HEK293 (cell line): ENCODE measurements at regions not wholly inside any gene's neighbourhood (a gene's known extent, or its start where the extent isn't known, plus 50 kb on each side); places are given as distances from the start of the nearest gene placed in this dataset.

Source experiments
- FEZF1 ChIP-seq: fragments of 450-650 bp; formaldehyde crosslinking; IDR thresholded peaks from 2 replicates; pipeline ENCODE4 v1.5.1; 2016; ENCODE audit warnings: missing biosample characterization, missing genetic modification characterization
- GFI1B ChIP-seq: fragments of 450-650 bp; formaldehyde crosslinking; IDR thresholded peaks from 2 replicates; pipeline ENCODE4 v1.5.1; 2016; ENCODE audit warnings: missing biosample characterization, missing genetic modification characterization
- GLI2 ChIP-seq: fragments of 450-650 bp; formaldehyde crosslinking; IDR thresholded peaks from 2 replicates; pipeline ENCODE4; 2017; ENCODE audit warnings: missing biosample characterization, missing genetic modification characterization, low read depth, borderline replicate concordance
- KLF16 ChIP-seq: fragments of 450-650 bp; formaldehyde crosslinking; IDR thresholded peaks from 2 replicates; pipeline ENCODE4 v1.5.1; 2017; ENCODE audit warnings: missing biosample characterization, missing genetic modification characterization
- SP7 ChIP-seq: fragments of 450-650 bp; formaldehyde crosslinking; IDR thresholded peaks from 2 replicates; pipeline ENCODE4 v1.5.1; 2016; ENCODE audit warnings: missing biosample characterization, missing genetic modification characterization
- ZBTB8A ChIP-seq: fragments of 450-650 bp; formaldehyde crosslinking; IDR thresholded peaks from 2 replicates; pipeline ENCODE4 v1.5.1; 2016; ENCODE audit warnings: missing biosample characterization, missing genetic modification characterization
- ZNF114 ChIP-seq: fragments of 450-650 bp; formaldehyde crosslinking; IDR thresholded peaks from 2 replicates; pipeline ENCODE4 v1.5.0; 2017; ENCODE audit warnings: missing biosample characterization, missing genetic modification characterization
- ZNF121 ChIP-seq: fragments of 450-650 bp; formaldehyde crosslinking; IDR thresholded peaks from 2 replicates; pipeline ENCODE4 v1.5.1; 2016; ENCODE audit warnings: missing biosample characterization, missing genetic modification characterization
- ZNF169 ChIP-seq: fragments of 450-650 bp; formaldehyde crosslinking; IDR thresholded peaks from 2 replicates; pipeline ENCODE4 v1.5.1; 2016; ENCODE audit warnings: missing biosample characterization, missing genetic modification characterization
- ZNF23 ChIP-seq: fragments of 450-650 bp; formaldehyde crosslinking; IDR thresholded peaks from 2 replicates; pipeline ENCODE4 v1.5.1; 2016; ENCODE audit warnings: missing biosample characterization, missing genetic modification characterization, borderline replicate concordance
- ZNF239 ChIP-seq: fragments of 450-650 bp; formaldehyde crosslinking; IDR thresholded peaks from 2 replicates; pipeline ENCODE4 v1.5.1; 2016; ENCODE audit warnings: missing biosample characterization, missing genetic modification characterization
- ZNF274 ChIP-seq, 2 experiments: fragments of 200-500 bp in 1 of 2; fragments of 450-650 bp in 1 of 2; sonication (Bioruptor generic) in 1 of 2; formaldehyde crosslinking in 1 of 2; IDR thresholded peaks; 2 replicates each; pipeline versions ENCODE4 v1.5.1 to v1.6.1; 2014 to 2016; ENCODE audit warnings: borderline replicate concordance in 1 of 2, inconsistent platforms in 1 of 2, low read length in 1 of 2, missing biosample characterization in 1 of 2, missing genetic modification characterization in 1 of 2
- ZNF48 ChIP-seq: fragments of 450-650 bp; formaldehyde crosslinking; IDR thresholded peaks from 2 replicates; pipeline ENCODE4 v1.5.1; 2016; ENCODE audit warnings: missing biosample characterization, missing genetic modification characterization
- ZNF510 ChIP-seq: fragments of 450-650 bp; formaldehyde crosslinking; IDR thresholded peaks from 2 replicates; pipeline ENCODE4 v1.5.1; 2018; ENCODE audit warnings: mild to moderate bottlenecking, missing genetic modification characterization, missing biosample characterization; ENCODE audit not compliant: insufficient replicate concordance
- ZNF585B ChIP-seq: fragments of 450-650 bp; formaldehyde crosslinking; IDR thresholded peaks from 2 replicates; pipeline ENCODE4 v1.5.1; 2016; ENCODE audit warnings: missing biosample characterization, missing genetic modification characterization
- ZNF596 ChIP-seq: fragments of 450-650 bp; IDR thresholded peaks from 2 replicates; pipeline ENCODE4 v1.5.0; 2018; ENCODE audit warnings: missing biosample characterization, mild to moderate bottlenecking, missing genetic modification characterization, moderate library complexity
- ZNF629 ChIP-seq: fragments of 450-650 bp; formaldehyde crosslinking; IDR thresholded peaks from 2 replicates; pipeline ENCODE4 v1.5.1; 2017; ENCODE audit warnings: missing biosample characterization, missing genetic modification characterization
- TF ChIP-seq, protein P1 (sequence below): fragments of 450-650 bp; formaldehyde crosslinking; IDR thresholded peaks from 2 replicates; pipeline ENCODE4 v1.5.1; 2016; ENCODE audit warnings: missing biosample characterization, missing genetic modification characterization
- TF ChIP-seq, protein P2 (sequence below): fragments of 450-650 bp; formaldehyde crosslinking; IDR thresholded peaks from 2 replicates; pipeline ENCODE4 v1.5.1; 2016; ENCODE audit warnings: missing biosample characterization, missing genetic modification characterization
- TF ChIP-seq, protein P3 (sequence below): fragments of 450-650 bp; formaldehyde crosslinking; IDR thresholded peaks from 2 replicates; pipeline ENCODE4 v1.5.1; 2016; ENCODE audit warnings: missing biosample characterization, missing genetic modification characterization
- TF ChIP-seq, protein P4 (sequence below): fragments of 450-650 bp; formaldehyde crosslinking; IDR thresholded peaks from 2 replicates; pipeline ENCODE4 v1.5.1; 2016; ENCODE audit warnings: missing biosample characterization, missing genetic modification characterization
- TF ChIP-seq, protein P5 (sequence below): fragments of 450-650 bp; formaldehyde crosslinking; IDR thresholded peaks from 2 replicates; pipeline ENCODE4 v1.5.1; 2017; ENCODE audit warnings: missing biosample characterization, missing genetic modification characterization
- TF ChIP-seq, protein P6 (sequence below): fragments of 450-650 bp; formaldehyde crosslinking; IDR thresholded peaks from 2 replicates; pipeline ENCODE4 v1.5.1; 2016; ENCODE audit warnings: missing biosample characterization, missing genetic modification characterization

DNA sequence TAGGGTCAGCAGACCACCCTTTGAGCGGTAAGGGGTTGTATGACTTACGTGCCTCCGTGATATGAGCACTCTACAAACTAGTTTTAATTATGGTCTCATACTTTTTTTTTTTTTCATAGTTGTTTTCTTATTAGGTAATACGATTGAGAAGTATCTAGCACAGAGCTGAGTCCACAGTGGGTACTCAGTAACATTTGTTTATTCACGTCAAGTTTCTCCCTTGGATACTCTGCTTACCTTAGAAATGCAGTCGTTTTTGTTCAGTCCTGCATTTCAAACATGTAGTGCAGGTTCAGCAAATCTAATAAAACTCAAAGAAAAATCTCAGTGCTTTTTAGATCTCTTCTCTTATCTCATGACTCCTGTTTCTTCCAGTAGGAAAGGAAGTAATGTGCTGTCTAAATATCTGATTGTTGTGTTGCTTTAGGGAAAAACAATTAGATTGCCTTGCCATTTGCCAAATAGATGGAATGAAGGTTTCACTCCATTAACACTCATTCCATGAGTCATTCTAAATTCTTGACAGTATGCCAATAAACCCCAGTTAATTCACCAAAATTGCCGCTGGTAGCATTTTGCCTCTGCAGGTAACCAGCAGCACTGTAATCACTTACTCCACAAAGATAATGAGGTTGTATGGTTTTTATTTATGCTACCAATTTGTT, 118.9 kb downstream of the PTCSC3 start (continued):
- peak; percentile 49 for TF ChIP-seq ZNF510 (tag by site-specific recombination)
- TF ChIP-seq GFI1B: 0 out of 2 replicates have a peak, but pooled peaks have one; percentile 30
- TF ChIP-seq, protein P1, sequence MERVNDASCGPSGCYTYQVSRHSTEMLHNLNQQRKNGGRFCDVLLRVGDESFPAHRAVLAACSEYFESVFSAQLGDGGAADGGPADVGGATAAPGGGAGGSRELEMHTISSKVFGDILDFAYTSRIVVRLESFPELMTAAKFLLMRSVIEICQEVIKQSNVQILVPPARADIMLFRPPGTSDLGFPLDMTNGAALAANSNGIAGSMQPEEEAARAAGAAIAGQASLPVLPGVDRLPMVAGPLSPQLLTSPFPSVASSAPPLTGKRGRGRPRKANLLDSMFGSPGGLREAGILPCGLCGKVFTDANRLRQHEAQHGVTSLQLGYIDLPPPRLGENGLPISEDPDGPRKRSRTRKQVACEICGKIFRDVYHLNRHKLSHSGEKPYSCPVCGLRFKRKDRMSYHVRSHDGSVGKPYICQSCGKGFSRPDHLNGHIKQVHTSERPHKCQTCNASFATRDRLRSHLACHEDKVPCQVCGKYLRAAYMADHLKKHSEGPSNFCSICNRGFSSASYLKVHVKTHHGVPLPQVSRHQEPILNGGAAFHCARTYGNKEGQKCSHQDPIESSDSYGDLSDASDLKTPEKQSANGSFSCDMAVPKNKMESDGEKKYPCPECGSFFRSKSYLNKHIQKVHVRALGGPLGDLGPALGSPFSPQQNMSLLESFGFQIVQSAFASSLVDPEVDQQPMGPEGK (tag by site-specific recombination): no peak
- TF ChIP-seq ZNF114: no peak
- peak; percentile 66; the same call in 1 of the 2 replicates for TF ChIP-seq ZNF629
- TF ChIP-seq ZNF274 (IDR thresholded peaks at IDR 0.05; ENCODE audit: low read length): no peak
- TF ChIP-seq ZNF274 (tag by site-specific recombination; IDR thresholded peaks at IDR 0.05; ENCODE audit: borderline replicate concordance): no peak
- TF ChIP-seq KLF16: no peak
- TF ChIP-seq ZNF121 (tag by site-specific recombination): no peak
- TF ChIP-seq ZNF48 (tag by site-specific recombination): no peak
- no peak for TF ChIP-seq ZNF239
- TF ChIP-seq, protein P2, sequence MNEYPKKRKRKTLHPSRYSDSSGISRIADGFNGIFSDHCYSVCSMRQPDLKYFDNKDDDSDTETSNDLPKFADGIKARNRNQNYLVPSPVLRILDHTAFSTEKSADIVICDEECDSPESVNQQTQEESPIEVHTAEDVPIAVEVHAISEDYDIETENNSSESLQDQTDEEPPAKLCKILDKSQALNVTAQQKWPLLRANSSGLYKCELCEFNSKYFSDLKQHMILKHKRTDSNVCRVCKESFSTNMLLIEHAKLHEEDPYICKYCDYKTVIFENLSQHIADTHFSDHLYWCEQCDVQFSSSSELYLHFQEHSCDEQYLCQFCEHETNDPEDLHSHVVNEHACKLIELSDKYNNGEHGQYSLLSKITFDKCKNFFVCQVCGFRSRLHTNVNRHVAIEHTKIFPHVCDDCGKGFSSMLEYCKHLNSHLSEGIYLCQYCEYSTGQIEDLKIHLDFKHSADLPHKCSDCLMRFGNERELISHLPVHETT: no peak
- peak; percentile 86 for TF ChIP-seq SP7 (tag by site-specific recombination)
- TF ChIP-seq ZBTB8A (tag by site-specific recombination): 0 out of 2 replicates have a peak, but pooled peaks have one; percentile 26
- TF ChIP-seq ZNF585B: no peak
- 0 out of 2 replicates have a peak, but pooled peaks have one; percentile 5 for TF ChIP-seq GLI2 (tag by site-specific recombination)
- peak; percentile 46 for TF ChIP-seq FEZF1 (tag by site-specific recombination)
- TF ChIP-seq, protein P3, sequence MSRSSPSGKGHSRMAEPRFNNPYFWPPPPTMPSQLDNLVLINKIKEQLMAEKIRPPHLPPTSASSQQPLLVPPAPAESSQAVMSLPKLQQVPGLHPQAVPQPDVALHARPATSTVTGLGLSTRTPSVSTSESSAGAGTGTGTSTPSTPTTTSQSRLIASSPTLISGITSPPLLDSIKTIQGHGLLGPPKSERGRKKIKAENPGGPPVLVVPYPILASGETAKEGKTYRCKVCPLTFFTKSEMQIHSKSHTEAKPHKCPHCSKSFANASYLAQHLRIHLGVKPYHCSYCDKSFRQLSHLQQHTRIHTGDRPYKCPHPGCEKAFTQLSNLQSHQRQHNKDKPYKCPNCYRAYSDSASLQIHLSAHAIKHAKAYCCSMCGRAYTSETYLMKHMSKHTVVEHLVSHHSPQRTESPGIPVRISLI (tag by site-specific recombination): no peak
- TF ChIP-seq, protein P4, sequence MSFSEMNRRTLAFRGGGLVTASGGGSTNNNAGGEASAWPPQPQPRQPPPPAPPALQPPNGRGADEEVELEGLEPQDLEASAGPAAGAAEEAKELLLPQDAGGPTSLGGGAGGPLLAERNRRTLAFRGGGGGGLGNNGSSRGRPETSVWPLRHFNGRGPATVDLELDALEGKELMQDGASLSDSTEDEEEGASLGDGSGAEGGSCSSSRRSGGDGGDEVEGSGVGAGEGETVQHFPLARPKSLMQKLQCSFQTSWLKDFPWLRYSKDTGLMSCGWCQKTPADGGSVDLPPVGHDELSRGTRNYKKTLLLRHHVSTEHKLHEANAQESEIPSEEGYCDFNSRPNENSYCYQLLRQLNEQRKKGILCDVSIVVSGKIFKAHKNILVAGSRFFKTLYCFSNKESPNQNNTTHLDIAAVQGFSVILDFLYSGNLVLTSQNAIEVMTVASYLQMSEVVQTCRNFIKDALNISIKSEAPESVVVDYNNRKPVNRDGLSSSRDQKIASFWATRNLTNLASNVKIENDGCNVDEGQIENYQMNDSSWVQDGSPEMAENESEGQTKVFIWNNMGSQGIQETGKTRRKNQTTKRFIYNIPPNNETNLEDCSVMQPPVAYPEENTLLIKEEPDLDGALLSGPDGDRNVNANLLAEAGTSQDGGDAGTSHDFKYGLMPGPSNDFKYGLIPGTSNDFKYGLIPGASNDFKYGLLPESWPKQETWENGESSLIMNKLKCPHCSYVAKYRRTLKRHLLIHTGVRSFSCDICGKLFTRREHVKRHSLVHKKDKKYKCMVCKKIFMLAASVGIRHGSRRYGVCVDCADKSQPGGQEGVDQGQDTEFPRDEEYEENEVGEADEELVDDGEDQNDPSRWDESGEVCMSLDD (tag by site-specific recombination): no peak
- TF ChIP-seq, protein P5, sequence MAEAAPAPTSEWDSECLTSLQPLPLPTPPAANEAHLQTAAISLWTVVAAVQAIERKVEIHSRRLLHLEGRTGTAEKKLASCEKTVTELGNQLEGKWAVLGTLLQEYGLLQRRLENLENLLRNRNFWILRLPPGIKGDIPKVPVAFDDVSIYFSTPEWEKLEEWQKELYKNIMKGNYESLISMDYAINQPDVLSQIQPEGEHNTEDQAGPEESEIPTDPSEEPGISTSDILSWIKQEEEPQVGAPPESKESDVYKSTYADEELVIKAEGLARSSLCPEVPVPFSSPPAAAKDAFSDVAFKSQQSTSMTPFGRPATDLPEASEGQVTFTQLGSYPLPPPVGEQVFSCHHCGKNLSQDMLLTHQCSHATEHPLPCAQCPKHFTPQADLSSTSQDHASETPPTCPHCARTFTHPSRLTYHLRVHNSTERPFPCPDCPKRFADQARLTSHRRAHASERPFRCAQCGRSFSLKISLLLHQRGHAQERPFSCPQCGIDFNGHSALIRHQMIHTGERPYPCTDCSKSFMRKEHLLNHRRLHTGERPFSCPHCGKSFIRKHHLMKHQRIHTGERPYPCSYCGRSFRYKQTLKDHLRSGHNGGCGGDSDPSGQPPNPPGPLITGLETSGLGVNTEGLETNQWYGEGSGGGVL (tag by site-specific recombination): peak; percentile 48
- no peak for TF ChIP-seq ZNF23 (tag by site-specific recombination)
- TF ChIP-seq ZNF169: no peak
- TF ChIP-seq, protein P6, sequence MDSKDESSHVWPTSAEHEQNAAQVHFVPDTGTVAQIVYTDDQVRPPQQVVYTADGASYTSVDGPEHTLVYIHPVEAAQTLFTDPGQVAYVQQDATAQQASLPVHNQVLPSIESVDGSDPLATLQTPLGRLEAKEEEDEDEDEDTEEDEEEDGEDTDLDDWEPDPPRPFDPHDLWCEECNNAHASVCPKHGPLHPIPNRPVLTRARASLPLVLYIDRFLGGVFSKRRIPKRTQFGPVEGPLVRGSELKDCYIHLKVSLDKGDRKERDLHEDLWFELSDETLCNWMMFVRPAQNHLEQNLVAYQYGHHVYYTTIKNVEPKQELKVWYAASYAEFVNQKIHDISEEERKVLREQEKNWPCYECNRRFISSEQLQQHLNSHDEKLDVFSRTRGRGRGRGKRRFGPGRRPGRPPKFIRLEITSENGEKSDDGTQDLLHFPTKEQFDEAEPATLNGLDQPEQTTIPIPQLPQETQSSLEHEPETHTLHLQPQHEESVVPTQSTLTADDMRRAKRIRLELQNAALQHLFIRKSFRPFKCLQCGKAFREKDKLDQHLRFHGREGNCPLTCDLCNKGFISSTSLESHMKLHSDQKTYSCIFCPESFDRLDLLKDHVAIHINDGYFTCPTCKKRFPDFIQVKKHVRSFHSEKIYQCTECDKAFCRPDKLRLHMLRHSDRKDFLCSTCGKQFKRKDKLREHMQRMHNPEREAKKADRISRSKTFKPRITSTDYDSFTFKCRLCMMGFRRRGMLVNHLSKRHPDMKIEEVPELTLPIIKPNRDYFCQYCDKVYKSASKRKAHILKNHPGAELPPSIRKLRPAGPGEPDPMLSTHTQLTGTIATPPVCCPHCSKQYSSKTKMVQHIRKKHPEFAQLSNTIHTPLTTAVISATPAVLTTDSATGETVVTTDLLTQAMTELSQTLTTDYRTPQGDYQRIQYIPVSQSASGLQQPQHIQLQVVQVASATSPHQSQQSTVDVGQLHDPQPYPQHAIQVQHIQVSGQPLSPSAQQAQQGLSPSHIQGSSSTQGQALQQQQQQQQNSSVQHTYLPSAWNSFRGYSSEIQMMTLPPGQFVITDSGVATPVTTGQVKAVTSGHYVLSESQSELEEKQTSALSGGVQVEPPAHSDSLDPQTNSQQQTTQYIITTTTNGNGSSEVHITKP (tag by site-specific recombination): no peak
- no peak for TF ChIP-seq ZNF596 (tag by site-specific recombination)
